Activated T-cell treated with anti-CD3 and anti-CD28 coated beads, Interleukin-2, amount 50 U/mL, for 48 hours (primary cell): ENCODE measurements at regions not wholly inside any gene's neighbourhood (a gene's known extent, or its start where the extent isn't known, plus 50 kb on each side); places are given as distances from the start of the nearest gene placed in this dataset.

Experiments
- DNase-seq, 2 experiments: peaks; one replicate each; pipeline ENCODE4 v3.0.0-alpha.2; 2020

DNA sequence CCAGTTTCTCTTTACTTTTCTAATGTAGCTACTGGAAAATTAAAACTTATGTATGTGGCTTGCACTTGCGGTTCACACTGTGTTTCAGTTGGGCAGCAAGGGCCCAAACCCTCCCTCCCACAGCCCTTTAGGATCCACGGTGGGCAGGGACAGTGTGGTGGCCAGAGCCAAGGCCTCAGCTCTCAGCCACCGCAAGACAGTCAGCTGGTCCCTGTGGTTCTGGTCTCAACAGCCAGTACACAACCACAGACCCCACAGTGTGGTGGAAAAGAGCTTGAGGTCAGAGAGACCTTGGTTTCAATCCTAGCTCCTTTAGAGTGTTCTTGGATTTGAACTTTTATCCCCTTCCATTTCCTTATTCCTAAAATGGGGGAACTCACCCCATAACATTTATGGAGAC is 153.0 kb upstream of the SMIM23 start:
- DNase-seq, result no peak

DNA sequence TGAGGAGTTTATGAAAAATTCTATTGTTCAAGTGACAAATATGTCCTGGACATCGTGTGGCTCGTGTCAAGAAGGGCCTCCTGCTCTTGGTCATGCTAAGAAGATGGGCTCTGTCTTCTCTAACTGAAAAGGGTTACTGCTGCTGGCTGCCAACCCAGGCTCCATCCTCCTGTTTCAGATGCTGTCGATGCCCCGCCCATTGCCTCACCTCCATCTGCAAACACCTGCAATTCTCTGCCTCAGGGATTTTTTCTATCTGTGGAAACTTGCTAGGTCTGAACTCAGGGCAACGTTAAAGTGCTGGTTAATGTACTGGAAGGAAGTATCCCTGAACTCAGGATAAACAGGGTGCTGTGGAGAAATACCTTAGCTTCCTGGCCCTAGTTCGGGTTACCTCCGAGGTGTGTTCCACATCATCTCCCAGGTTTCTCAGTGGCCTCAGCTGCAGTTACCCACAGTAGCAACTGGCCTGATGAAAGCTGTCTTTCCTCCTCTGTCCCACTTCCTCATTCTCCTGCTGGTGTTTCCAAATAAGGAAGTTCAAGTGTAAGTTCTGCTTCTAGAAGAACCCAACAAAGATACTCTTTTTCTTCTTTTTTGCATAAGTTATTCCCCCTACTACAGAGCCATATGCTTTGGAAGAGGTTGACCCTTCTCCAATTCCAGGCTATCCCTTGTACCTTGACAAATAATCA is 151.7 kb upstream of the SMIM23 start:
- DNase-seq, result no peak

DNA sequence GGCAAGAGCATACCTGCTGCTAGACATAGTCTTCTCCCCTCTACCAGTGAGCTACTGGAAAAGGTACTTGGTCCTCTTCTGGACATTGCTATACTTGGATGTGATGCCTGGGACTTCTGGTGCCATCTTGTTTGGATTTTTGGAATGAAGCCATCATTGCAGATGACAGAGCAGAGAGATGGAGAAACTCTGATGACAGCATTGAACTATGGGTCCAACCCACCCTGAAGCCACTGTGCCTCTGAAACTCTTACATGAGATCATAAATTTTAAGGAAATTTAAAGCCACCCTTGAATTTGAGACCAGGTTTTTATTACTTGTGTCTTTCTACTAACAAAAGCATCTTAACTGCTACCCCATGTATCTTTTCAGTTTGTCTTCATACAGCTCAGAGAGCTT is 151.1 kb upstream of the SMIM23 start:
- DNase-seq, result no peak

DNA sequence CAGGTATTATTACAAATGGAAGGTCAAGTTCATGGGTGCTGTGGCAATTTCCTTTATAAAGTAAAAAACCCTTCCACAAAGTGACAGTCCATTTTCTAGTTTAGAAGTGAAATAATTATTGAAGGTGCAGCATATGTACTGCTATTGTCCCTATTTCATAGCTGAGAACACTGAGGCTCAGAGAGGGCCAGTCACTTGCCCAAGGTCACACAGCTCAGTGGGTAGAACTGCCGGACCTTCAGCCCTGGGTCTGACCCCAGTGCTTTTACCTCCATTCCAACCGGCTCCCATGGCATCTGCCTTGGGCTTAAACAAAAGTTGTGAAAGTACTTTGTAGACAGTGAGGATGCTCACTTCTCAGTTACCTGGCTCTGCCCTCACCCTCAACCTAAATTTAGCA is 150.6 kb upstream of the SMIM23 start:
- no peak for DNase-seq

DNA sequence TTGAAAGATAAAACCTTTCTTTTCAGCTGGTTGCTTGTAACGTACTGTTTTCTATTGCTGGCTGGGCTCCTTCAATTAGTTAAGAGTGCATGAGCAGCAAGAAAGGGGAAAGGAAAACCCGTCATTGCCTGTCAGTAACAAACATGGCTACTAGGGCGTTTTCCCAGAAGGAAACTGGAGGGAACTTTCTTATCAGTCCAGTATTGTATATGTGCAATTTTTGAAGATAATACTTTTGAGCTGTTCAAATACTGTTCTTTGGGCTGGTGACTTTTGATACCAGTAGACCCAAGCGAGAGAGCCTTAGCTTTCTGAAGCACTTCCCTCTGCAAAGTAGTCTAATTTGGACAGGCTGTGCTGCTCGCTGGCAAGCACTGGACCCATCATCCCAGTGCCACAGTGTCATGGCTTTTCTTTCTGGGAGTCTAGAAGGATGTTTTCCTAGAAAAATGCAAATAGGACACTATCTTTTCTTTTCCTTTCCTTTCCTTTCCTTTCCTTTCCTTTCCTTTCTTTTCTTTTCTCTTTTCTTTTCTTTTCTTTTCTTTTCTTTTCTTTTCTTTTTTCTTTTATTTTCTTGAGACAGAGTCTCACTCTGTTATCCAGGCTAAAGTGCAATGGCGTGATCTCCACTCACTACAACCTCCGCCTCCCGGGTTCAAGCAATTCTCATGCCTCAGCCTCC is 149.9 kb upstream of the SMIM23 start:
- DNase-seq, result no peak

DNA sequence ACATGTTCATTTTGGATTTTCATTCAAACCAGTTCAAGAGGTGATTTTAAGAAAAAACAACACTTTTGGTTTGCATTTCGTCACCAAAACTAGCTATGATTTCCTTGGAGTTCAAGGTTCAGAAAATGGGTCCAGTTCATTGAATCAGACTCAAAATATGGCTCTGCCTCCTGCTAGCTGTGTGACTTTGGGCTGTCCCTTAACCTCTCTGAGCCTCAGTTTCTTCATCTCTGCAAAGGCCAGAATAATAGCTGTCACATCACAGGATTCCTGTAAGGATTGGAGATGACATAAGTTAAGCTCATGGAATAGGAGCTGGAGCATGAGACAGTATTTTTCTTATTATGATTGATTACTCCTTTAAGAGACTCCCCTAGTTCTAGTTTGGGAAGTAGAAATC is 147.8 kb upstream of the SMIM23 start:
- no peak for DNase-seq

DNA sequence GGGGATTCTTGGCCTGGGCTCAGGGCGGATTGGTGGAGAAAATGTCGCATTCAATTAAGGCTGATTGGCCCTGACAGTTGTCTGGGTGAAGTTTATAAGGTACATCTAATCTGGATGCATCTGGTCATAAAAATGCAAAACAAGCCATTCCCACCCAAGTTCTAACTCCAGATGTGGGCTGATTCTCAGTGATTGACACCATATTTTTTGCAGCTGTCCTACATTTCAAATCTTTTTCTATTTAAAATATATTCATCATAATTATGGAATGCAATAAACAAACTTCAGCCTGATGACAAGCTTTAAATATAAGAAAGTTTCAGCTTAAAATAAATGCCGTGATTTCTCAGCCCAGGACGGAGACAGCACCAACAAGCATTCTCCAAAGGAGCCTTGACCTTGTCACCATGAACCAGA is 146.4 kb upstream of the SMIM23 start:
- no peak for DNase-seq

DNA sequence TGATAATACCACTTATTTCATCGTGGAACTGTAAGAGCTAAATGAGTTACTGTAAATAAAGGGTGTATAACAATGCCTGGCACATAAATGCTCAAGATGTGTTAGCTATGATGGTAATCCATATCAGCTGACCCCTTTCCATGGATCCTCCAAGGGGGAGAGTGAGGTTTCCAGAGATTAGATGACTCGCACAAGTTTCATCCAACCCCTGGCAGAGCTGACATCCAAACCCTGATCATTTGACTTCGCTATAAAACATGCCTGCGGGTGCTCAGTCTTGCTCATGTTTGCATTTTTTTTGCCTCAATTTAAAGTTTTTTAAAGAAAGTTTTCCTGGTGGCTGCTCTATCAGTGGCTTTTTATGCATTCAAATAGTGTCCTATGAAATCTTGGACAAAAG is 145.7 kb upstream of the SMIM23 start:
- no peak for DNase-seq

DNA sequence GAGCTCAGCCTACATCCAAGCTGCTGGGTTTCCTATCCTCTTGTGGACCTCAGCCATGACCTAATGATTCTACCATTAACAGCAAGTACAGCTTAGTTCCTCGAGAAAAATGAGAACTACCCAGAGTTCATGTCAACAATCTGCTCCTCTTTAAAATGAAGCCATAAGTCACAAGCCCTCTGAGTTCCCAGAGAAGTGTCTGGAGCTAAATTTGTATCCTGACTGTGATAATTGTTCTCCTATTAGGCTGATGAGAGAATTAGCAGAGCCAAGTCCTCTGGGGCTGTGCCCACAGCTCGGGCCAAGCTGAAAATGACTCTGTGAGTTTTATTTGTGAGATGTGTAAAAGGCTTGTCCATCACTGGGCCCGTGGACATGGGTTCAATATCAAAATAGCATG is 145.1 kb upstream of the SMIM23 start:
- no peak for DNase-seq

DNA sequence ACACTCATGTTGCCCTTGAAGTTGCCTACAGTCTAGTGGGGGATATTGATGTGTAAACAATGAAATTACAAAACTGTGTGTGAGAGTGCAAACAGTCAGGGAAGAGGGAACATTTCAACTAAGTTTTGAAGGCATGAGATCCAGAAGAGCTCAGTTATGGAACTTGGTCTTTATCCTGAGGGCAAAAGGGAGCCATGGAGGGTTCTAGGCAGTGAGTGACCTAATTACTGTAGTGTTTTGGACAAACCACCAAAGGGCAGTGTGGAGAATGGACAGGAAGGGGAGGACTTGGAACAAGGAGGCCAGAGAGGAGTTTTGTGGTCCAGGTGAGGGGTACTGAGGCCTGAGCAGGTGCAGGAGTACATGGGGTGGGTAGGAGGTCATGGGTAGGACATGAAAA is 143.7 kb upstream of the SMIM23 start:
- DNase-seq, result no peak

DNA sequence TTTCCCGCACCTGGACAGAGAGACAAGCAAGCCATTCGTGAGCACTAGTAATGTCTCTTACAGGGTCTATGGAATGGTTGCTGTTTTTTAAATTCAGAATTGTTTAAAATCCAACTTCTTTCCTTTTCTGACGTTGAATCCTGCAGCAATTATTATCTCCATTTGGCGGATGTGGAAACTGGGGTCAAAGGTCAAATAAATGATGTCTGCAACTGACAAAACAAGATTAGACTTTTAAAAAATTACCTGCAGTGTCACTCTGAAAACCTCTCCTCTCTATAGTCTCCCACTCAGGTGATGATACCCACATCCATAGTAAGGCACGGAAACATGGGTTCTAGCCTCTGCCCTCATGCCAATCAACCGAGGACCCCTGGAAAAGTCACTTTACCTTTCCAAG is 142.7 kb upstream of the SMIM23 start:
- DNase-seq, result no peak

DNA sequence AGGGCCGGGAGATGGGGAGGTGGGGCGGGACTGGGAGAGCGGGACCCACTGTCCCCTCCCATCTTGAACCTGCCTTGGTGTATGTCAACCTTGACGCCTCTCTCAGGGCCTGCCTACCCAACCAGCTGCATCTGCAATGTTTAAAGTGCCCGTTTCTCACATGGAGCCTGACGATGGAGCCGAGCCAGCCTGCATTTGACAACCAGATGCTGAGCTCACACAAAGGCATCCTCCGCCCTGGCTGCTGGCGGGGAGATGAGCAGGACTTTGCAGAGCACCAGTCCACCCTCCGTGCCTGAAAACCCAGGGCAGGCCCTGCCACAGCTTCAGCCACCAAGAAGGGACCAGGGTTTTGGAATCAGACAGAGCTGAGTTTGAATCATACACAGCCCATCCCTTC is 141.1 kb upstream of the SMIM23 start:
- DNase-seq, result no peak

DNA sequence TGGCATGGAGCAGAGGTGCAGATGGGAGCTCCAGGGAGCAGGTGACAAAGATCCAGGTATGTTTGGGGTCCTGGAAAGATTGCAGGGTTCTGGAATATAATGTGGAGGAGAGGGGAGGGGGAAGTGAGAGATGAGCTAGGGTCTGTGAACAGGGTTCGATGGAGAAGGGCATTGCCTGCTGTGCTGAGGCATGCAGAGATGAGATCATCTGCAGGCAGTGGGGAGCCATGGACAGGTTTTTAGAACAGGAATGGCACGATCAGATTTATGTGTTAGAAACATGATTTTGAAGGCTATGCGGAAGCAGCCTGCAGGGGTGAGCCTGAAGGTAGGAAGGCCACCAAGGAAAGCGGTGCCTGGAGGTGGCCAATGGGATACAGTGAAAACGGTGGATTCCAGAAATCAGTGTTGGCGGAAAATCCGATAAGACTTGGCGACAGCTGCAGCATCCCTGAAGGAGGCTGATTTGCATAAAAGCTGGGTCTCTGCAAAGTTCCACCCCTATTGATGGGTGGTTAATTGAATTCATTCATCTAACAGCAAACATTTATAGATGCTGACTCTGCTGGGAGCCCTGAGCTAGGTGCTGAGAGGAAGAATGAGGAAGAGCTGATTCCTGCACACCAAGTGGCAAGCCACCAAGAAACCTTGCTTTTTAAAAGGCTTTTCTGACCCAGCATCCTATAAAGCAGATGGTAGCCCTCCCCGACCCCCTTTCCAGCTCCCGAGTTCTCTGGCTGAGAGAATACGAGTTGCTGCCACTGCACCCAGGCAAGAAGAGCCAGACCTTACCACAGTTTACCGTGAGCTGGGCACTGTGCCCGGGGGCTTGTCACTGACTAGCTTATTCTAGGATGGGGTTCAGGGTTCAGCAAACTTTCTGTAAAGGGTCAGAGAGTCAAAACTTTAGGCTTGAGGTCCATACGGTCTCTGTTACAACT is 139.2 kb upstream of the SMIM23 start:
- no peak for DNase-seq

DNA sequence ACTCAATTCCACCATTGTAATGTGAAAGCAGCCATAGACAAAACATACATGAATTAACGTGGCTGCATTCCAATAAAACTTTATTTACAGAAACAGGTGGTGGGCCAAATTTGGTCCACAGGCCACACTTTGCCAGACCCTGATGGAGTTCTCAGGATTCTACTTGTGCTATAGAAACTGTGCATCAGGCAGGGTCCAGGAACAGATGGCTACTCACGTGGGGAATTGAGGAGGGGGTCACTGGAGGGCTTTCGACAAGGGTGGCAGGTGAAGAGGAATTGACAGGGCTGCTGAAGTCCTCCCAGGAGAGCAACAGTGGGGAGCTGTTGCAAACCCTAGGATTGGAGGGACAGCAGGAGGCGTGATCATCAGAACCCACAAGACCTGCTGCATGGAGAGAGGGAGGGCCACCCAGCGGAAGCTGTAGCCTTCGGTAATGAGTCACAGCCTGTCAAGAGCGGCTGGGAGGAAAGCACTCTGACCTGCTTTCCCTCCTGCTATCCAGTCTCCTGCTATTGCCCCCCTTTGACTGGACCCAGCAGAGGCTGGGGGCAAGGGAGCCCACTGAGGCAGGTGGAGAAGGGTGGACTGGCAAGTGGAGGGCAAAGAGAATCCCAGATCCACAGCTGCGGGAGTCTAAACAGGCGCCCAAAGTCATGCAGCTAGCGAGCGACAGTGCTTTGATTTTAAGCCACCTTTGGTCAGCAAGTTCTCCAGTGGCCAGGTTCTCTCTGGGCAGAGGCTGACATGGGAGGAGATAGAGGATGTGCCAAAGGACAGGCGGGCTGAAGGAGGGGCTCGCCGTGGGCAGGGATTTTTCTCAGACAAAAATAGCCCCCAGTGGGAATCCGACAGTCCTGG is 138.3 kb upstream of the SMIM23 start:
- no peak for DNase-seq

DNA sequence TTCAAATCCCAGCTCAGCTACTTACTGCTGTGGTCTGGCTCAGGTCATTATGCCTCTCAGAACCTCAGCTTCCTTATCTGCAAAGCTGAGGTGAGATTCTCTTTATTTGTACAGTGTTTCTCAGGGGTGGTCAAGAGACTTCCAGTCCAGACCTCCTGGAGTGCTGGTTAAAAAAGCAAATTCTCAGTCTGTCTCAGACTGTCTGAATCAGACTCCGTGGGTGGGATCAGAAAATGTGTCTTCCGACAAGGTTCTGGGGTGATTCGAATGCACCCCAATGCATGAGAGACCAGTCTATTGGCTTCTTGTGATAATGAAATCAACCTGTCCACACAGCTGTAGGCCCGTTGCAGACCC is 137.7 kb upstream of the SMIM23 start:
- DNase-seq, result no peak

DNA sequence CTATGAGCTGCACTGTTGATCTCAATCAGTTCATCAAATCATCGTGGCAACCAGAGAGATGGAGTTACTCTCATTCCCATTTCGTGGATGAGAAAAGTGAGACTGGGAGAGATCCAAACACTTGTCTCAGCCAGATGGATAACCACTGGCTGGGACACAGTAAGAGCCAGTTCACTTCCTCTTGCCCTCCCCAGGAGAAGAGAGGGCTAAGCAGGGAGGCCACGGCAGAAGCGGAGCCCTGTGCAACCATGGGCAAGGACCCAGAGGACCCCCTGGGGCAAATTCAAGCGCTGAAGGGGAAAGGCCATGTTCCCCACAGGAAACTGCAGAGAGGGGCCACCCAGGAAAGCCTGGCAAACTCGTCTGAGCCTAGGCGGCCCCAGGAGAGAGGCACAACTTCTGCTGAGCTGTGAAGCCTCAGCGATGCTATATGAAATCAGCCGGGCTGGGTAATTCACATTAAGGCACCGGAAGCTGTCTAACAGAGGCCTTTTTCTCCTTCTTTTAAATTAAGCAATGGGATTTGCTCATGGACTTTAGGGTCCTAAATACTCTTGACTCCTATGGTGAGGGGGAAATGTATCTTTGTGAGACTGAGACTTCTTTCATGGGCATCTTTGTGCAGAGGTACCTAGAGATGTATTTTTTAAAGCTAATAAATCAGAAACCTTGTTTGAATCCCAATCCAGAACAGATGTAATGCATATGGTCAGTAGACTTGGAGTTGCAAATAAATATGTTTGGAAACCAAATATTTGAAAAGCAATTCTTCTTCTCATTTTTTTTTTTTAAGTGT is 137.1 kb upstream of the SMIM23 start:
- no peak for DNase-seq

DNA sequence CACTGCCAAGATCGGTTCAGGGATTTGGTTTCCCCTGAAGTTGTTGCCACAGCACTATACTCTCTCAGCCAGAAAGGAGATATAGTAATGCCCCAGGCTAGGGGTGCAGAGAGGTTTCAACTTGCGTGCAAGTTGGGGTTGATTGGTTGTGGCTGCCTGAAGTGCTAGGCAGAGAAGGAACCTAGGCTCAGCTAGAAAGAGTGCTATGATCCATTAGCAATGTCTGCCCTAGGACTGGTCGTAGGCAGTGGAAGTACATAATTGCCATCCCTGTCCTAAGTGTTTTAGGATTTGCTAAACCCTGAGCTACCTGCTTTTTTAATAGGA is 136.6 kb upstream of the SMIM23 start:
- DNase-seq, result no peak

DNA sequence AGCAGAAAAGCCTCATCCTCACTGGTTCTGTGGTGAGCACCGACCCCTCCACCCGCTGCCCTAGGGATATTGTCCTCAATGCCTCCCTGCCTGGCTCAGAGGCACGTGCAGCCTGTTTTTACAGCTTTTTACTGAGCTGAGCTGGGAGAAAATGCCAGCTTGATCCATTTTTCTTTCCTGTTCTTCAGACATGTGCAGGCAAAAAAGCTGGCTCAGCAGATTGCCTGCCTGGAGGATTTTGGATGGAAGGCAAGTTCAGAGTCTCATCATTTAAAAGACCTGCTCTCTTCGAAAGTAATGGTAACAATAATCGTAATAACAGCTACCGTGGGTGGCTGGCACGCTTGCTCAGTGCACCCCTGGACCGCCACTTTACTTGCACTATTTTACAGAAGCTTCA is 135.0 kb upstream of the SMIM23 start:
- no peak for DNase-seq

DNA sequence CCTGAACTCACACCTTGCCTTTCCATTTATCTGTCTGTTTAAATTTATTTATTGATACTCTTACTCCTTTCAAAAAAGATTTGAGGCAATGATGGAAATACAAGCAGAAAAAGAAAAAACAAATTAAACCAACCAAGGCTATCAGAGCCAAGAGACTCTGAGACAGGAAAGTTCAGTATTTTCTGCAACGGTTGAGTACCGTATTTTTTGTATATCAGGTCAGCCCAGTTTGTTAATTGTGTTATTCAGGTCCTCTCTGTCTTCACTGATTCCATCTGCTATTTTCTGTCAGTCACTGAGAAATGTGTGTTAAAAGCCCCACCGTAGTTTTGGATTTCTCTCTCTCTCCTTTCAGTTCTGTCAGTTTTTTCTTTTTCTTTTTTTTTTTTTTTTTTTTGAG is 134.5 kb upstream of the SMIM23 start:
- no peak for DNase-seq

DNA sequence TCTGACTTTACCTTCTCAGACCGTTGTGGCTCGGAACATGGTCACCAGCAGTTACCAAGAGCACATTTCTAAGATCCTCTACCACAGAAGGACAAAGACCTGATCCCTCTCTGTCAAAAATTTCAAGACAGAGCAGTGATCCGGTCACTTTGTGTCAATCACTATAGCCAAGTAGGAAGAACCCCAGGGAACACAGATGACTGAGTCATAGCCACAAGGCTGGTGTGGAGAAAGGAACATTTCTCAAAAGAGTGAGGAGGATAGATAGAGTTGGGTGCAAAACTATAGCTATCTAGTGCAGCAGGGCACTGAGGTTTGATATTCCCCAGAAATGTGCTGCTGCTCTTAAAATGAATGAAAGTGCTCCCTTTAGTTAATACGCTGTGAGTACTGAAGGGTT is 130.7 kb upstream of the SMIM23 start:
- no peak for DNase-seq

DNA sequence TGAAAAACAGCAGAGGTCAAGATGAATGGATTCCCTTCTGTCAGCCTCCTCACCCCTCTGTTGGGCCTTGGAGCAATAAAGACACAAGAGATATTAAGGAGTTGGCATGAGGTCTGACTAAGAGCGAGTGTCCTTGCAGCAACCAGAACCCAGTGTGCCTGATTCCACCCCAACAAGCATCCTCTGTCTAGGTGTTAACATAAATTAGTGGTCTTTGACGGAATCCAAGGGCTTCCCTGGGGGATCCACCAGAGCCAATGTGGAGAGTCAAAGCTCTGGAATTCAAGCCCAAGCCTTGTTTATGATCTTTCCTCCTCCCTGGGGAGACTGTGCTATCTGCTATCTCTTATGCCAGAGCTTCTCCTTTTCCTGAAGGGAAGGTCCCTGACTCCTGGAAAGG is 128.1 kb upstream of the SMIM23 start:
- DNase-seq, result no peak

DNA sequence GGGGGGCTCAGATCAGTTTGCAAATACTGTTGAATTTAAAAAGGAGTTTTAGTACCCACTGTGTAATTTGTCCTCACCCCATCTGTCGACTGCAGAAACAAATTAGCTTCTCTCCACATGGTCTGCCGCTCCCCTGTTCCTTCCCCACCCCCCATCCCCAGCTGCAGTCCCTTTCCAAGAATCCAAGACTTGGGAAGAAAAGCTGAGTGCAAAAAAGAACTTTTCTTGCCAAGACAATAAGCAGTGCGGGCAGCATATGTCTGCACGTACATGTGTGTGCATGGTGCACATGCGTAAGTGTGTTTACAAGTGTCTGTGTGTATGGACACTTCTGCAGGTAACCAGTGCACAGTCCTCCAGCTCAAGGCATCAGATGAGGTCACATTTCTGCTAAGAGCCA is 125.7 kb upstream of the SMIM23 start:
- DNase-seq, result no peak
